Chondrocyte (in vitro differentiated cells): ENCODE measurements at regions not wholly inside any gene's neighbourhood (a gene's known extent, or its start where the extent isn't known, plus 50 kb on each side); places are given as distances from the start of the nearest gene placed in this dataset.

Experiments
- DNase-seq: peaks from one replicate; pipeline ENCODE4 v3.0.0; 2021; ENCODE audit warnings: mixed read lengths, low spot score
- H3K27ac Mint-ChIP-seq: one replicate; pipeline ENCODE4 v1.8.0; 2021; ENCODE audit warnings: mild to moderate bottlenecking, moderate library complexity, mixed read lengths; ENCODE audit not compliant: unreplicated experiment
- H3K27me3 Mint-ChIP-seq: 2 replicates; pipeline ENCODE4 v1.8.0; 2021; ENCODE audit warnings: low read depth, mixed read lengths
- H3K36me3 Mint-ChIP-seq: 2 replicates; pipeline ENCODE4 v1.8.0; 2021; ENCODE audit warnings: low read depth, mixed read lengths
- H3K4me1 Mint-ChIP-seq: 2 replicates; pipeline ENCODE4 v1.8.0; 2021; ENCODE audit warnings: low read depth, mild to moderate bottlenecking, mixed read lengths
- H3K4me3 Mint-ChIP-seq: one replicate; pipeline ENCODE4 v1.8.0; 2021; ENCODE audit warnings: mild to moderate bottlenecking, moderate library complexity, mixed read lengths; ENCODE audit not compliant: unreplicated experiment
- H3K9me3 Mint-ChIP-seq: 2 replicates; pipeline ENCODE4 v1.8.0; 2021; ENCODE audit warnings: low read depth, mixed read lengths
- CTCF ChIP-seq: fragments of 200-600 bp; sonication (generic); IDR thresholded peaks from 2 replicates; pipeline ENCODE4 v1.5.0; 2021; ENCODE audit warnings: antibody characterized with exemption, mild to moderate bottlenecking, moderate library complexity

- H3K4me3 Mint-ChIP-seq = no peak overlapping the region
- no peak overlapping the region for H3K27ac Mint-ChIP-seq
- H3K4me1 Mint-ChIP-seq = peaks cover 2% of the 10 kb centered on the region
- DNase-seq = no peak
- H3K9me3 Mint-ChIP-seq = no peaks in the 10 kb centered on the region
- no peak for TF ChIP-seq CTCF
- no peaks in the 10 kb centered on the region for H3K27me3 Mint-ChIP-seq
- no peaks in the 10 kb centered on the region for H3K36me3 Mint-ChIP-seq
Measured at GRCh38 chr11:15747671-15748070, 608.7 kb downstream of the SOX6 start.

- peak; percentile 21 for TF ChIP-seq CTCF
- no peak for DNase-seq
- no peak overlapping the region for H3K27ac Mint-ChIP-seq
- H3K9me3 Mint-ChIP-seq = no peaks in the 10 kb centered on the region
- no peak overlapping the region for H3K4me3 Mint-ChIP-seq
- H3K27me3 Mint-ChIP-seq = no peaks in the 10 kb centered on the region
- H3K4me1 Mint-ChIP-seq = no peaks in the 10 kb centered on the region
- H3K36me3 Mint-ChIP-seq = no peaks in the 10 kb centered on the region
Measured at GRCh38 chr11:15748132-15748531, 608.2 kb downstream of the SOX6 start.

GRCh38 chr11:15748741-15749140, 607.6 kb downstream of the SOX6 start:
- Mint-ChIP-seq H3K4me1 (no peaks in the 10 kb centered on the region), H3K27me3 (no peaks in the 10 kb centered on the region), H3K9me3 (peaks cover 5% of the 10 kb centered on the region), H3K4me3 (no peak overlapping the region), H3K36me3 (peaks cover 3% of the 10 kb centered on the region), H3K27ac (no peak overlapping the region)
- DNase-seq = no peak
- no peak for TF ChIP-seq CTCF

- Mint-ChIP-seq H3K4me1 (no peaks in the 10 kb centered on the region), H3K27me3 (no peaks in the 10 kb centered on the region), H3K4me3 (no peak overlapping the region), H3K27ac (no peak overlapping the region), H3K36me3 (peaks cover 11% of the 10 kb centered on the region), H3K9me3 (peaks cover 14% of the 10 kb centered on the region)
- TF ChIP-seq CTCF = no peak
- no peak for DNase-seq
Measured at GRCh38 chr11:15750535-15751308, 605.6 kb downstream of the SOX6 start.

GRCh38 chr11:15754221-15754620, 602.1 kb downstream of the SOX6 start:
- Mint-ChIP-seq H3K27ac (no peak overlapping the region), H3K27me3 (no peaks in the 10 kb centered on the region), H3K4me1 (no peaks in the 10 kb centered on the region), H3K9me3 (peaks cover 14% of the 10 kb centered on the region), H3K4me3 (no peak overlapping the region), H3K36me3 (peaks cover 11% of the 10 kb centered on the region)
- DNase-seq = no peak
- TF ChIP-seq CTCF = no peak
